ENCODE measurements at regions not wholly inside any gene's neighbourhood (a gene's known extent, or its start where the extent isn't known, plus 50 kb on each side); places are given as distances from the start of the nearest gene placed in this dataset.

GRCh38 chr14:35989736-35990135 lies 163.6 kb downstream of the BRMS1L start:
- H3K9me3 ChIP-seq (ENCODE audit: control insufficient read depth, insufficient read depth, low read length) = no peaks in the 10 kb centered on the region
- no peak overlapping the region for H3K9ac ChIP-seq (ENCODE audit: low read depth, low read length)
- H3K36me3 ChIP-seq (ENCODE audit: insufficient read depth, low read length) = no peaks in the 10 kb centered on the region
- H3K4me1 ChIP-seq (ENCODE audit: insufficient read depth, low read length) = no peaks in the 10 kb centered on the region; the same call in 1 of the 2 replicates

- H3K9me3 ChIP-seq (ENCODE audit: control insufficient read depth, insufficient read depth, low read length) = no peaks in the 10 kb centered on the region
- no peaks in the 10 kb centered on the region; the same call in 1 of the 2 replicates for H3K4me1 ChIP-seq (ENCODE audit: insufficient read depth, low read length)
Measured at GRCh38 chr14:35988972-35989690, 163.0 kb downstream of the BRMS1L start.

GRCh38 chr14:35988550-35988949 lies 162.4 kb downstream of the BRMS1L start:
- Histone ChIP-seq H3K4me1 (ENCODE audit: insufficient read depth, low read length) (no peaks in the 10 kb centered on the region; the same call in 1 of the 2 replicates), H3K9ac (ENCODE audit: low read depth, low read length) (no peak overlapping the region), H3K36me3 (ENCODE audit: insufficient read depth, low read length) (no peaks in the 10 kb centered on the region), H3K9me3 (ENCODE audit: control insufficient read depth, insufficient read depth, low read length) (no peaks in the 10 kb centered on the region)

More at GRCh38 chr14:35988972-35989690, 163.0 kb downstream of the BRMS1L start:
- Histone ChIP-seq H3K36me3 (ENCODE audit: insufficient read depth, low read length) (no peaks in the 10 kb centered on the region), H3K9ac (ENCODE audit: low read depth, low read length) (no peak overlapping the region)

- Histone ChIP-seq H3K9me3 (ENCODE audit: control insufficient read depth, insufficient read depth, low read length) (no peaks in the 10 kb centered on the region), H3K4me1 (ENCODE audit: insufficient read depth, low read length) (no peaks in the 10 kb centered on the region), H3K9ac (ENCODE audit: low read depth, low read length) (no peak overlapping the region), H3K36me3 (ENCODE audit: insufficient read depth, low read length) (no peaks in the 10 kb centered on the region)
Measured at GRCh38 chr14:35987731-35988130, 161.6 kb downstream of the BRMS1L start.

GRCh38 chr14:35986219-35986573 lies 160.1 kb downstream of the BRMS1L start:
- Histone ChIP-seq H3K9me3 (ENCODE audit: control insufficient read depth, insufficient read depth, low read length) (no peaks in the 10 kb centered on the region), H3K36me3 (ENCODE audit: insufficient read depth, low read length) (no peaks in the 10 kb centered on the region), H3K9ac (ENCODE audit: low read depth, low read length) (no peak overlapping the region), H3K4me1 (ENCODE audit: insufficient read depth, low read length) (no peaks in the 10 kb centered on the region)

GRCh38 chr14:35985474-35986218 lies 159.5 kb downstream of the BRMS1L start:
- no peaks in the 10 kb centered on the region for H3K9me3 ChIP-seq (ENCODE audit: control insufficient read depth, insufficient read depth, low read length)
- no peak overlapping the region for H3K9ac ChIP-seq (ENCODE audit: low read depth, low read length)
- H3K4me1 ChIP-seq (ENCODE audit: insufficient read depth, low read length) = no peaks in the 10 kb centered on the region
- H3K36me3 ChIP-seq (ENCODE audit: insufficient read depth, low read length) = no peaks in the 10 kb centered on the region

GRCh38 chr14:35979531-35979930 lies 153.4 kb downstream of the BRMS1L start:
- no peak overlapping the region for H3K9ac ChIP-seq (ENCODE audit: low read depth, low read length)
- no peaks in the 10 kb centered on the region for H3K36me3 ChIP-seq (ENCODE audit: insufficient read depth, low read length)
- H3K9me3 ChIP-seq (ENCODE audit: control insufficient read depth, insufficient read depth, low read length) = no peaks in the 10 kb centered on the region

GRCh38 chr14:35978561-35978960 lies 152.4 kb downstream of the BRMS1L start:
- Histone ChIP-seq H3K4me1 (ENCODE audit: insufficient read depth, low read length) (no peaks in the 10 kb centered on the region), H3K9me3 (ENCODE audit: control insufficient read depth, insufficient read depth, low read length) (no peaks in the 10 kb centered on the region), H3K36me3 (ENCODE audit: insufficient read depth, low read length) (no peaks in the 10 kb centered on the region), H3K9ac (ENCODE audit: low read depth, low read length) (no peak overlapping the region)

More at GRCh38 chr14:35979531-35979930, 153.4 kb downstream of the BRMS1L start:
- H3K4me1 ChIP-seq (ENCODE audit: insufficient read depth, low read length) = no peaks in the 10 kb centered on the region

- Histone ChIP-seq H3K36me3 (ENCODE audit: insufficient read depth, low read length) (no peaks in the 10 kb centered on the region), H3K9me3 (ENCODE audit: control insufficient read depth, insufficient read depth, low read length) (no peaks in the 10 kb centered on the region), H3K4me1 (ENCODE audit: insufficient read depth, low read length) (no peaks in the 10 kb centered on the region), H3K9ac (ENCODE audit: low read depth, low read length) (no peak overlapping the region)
Measured at GRCh38 chr14:35975814-35976213, 149.7 kb downstream of the BRMS1L start.

- Histone ChIP-seq H3K9me3 (ENCODE audit: control insufficient read depth, insufficient read depth, low read length) (no peaks in the 10 kb centered on the region), H3K9ac (ENCODE audit: low read depth, low read length) (no peak overlapping the region), H3K4me1 (ENCODE audit: insufficient read depth, low read length) (no peaks in the 10 kb centered on the region), H3K36me3 (ENCODE audit: insufficient read depth, low read length) (no peaks in the 10 kb centered on the region)
Measured at GRCh38 chr14:35973770-35974169, 147.6 kb downstream of the BRMS1L start.

- Histone ChIP-seq H3K9me3 (ENCODE audit: control insufficient read depth, insufficient read depth, low read length) (no peaks in the 10 kb centered on the region), H3K36me3 (ENCODE audit: insufficient read depth, low read length) (no peaks in the 10 kb centered on the region)
Measured at GRCh38 chr14:35971965-35972630, 146.0 kb downstream of the BRMS1L start.

GRCh38 chr14:35969310-35969709 lies 143.2 kb downstream of the BRMS1L start:
- peaks cover 4% of the 10 kb centered on the region; the same call in 1 of the 2 replicates for H3K4me1 ChIP-seq (ENCODE audit: insufficient read depth, low read length)
- H3K36me3 ChIP-seq (ENCODE audit: insufficient read depth, low read length) = no peaks in the 10 kb centered on the region
- H3K9ac ChIP-seq (ENCODE audit: low read depth, low read length) = no peak overlapping the region
- no peaks in the 10 kb centered on the region for H3K9me3 ChIP-seq (ENCODE audit: control insufficient read depth, insufficient read depth, low read length)

More at GRCh38 chr14:35971965-35972630, 146.0 kb downstream of the BRMS1L start:
- Histone ChIP-seq H3K9ac (ENCODE audit: low read depth, low read length) (no peak overlapping the region), H3K4me1 (ENCODE audit: insufficient read depth, low read length) (no peaks in the 10 kb centered on the region)

- peaks cover 4% of the 10 kb centered on the region; the same call in 1 of the 2 replicates for H3K4me1 ChIP-seq (ENCODE audit: insufficient read depth, low read length)
- no peaks in the 10 kb centered on the region for H3K36me3 ChIP-seq (ENCODE audit: insufficient read depth, low read length)
- H3K9ac ChIP-seq (ENCODE audit: low read depth, low read length) = no peak overlapping the region
- no peaks in the 10 kb centered on the region for H3K9me3 ChIP-seq (ENCODE audit: control insufficient read depth, insufficient read depth, low read length)
Measured at GRCh38 chr14:35965400-35965799, 139.3 kb downstream of the BRMS1L start.

GRCh38 chr14:35964697-35965286 lies 138.7 kb downstream of the BRMS1L start:
- H3K9me3 ChIP-seq (ENCODE audit: control insufficient read depth, insufficient read depth, low read length) = no peaks in the 10 kb centered on the region
- no peak overlapping the region for H3K9ac ChIP-seq (ENCODE audit: low read depth, low read length)
- no peaks in the 10 kb centered on the region for H3K36me3 ChIP-seq (ENCODE audit: insufficient read depth, low read length)
- peaks cover 4% of the 10 kb centered on the region; the same call in 1 of the 2 replicates for H3K4me1 ChIP-seq (ENCODE audit: insufficient read depth, low read length)
